ENCODE measurements at regions not wholly inside any gene's neighbourhood (a gene's known extent, or its start where the extent isn't known, plus 50 kb on each side); places are given as distances from the start of the nearest gene placed in this dataset.

DNA sequence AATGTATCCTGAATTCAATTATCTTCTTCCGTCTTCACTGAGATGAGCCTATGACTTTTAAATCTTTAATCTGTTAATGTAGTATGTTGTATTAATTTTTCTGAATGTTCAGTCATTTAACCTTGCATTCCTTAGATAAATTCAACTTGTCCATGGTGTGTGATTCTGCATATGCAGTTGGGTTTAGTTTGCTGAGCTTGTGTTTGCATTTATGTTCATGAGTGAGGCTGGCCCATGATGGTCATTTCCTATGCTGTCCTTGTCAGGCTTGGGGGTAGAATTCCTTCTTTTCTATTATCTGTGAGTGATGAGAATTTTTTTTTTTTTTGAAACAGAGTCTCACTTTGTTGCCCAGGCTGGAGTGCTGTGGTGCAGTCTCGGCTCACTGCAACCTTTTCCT is 131.8 kb upstream of the COL5A1 start:
- Histone ChIP-seq H4K8ac (ENCODE audit: extremely low read depth, insufficient read depth, low read length) (no peak overlapping the region), H4K91ac (replicated peaks; ENCODE audit: insufficient read length, low read length) (no peak overlapping the region), H3K9ac (replicated peaks in 1 of 4; ENCODE audit: extremely low read depth in 1 of 4, low read depth in 3 of 4, low read length in 3 of 4) (no peak overlapping the region), H3K9me3 (ENCODE audit: insufficient read depth in 2 of 2, low read depth in 1 of 2, low read length in 1 of 2) (peaks cover 0 to 4% of the 10 kb centered on the region in 2 experiments; a peak in 1 of 4 replicates), H2AK5ac (ENCODE audit: low read depth, low read length) (no peak overlapping the region), H4K5ac (ENCODE audit: insufficient read length, low read depth, low read length) (no peak overlapping the region), H2BK5ac (ENCODE audit: low read depth, low read length) (no peak overlapping the region), H3K27ac (ENCODE audit: low read depth, low read length) (no peak overlapping the region), H3K4me1 (replicated peaks in 1 of 4; ENCODE audit: control insufficient read depth in 3 of 4, insufficient read depth in 4 of 4, low read length in 3 of 4) (no peaks in the 10 kb centered on the region), H3K79me1 (ENCODE audit: low read depth, low read length) (no peaks in the 10 kb centered on the region), H3K14ac (ENCODE audit: insufficient read length) (no peak overlapping the region), H2BK15ac (ENCODE audit: low read length) (no peak overlapping the region), H3K23ac (ENCODE audit: insufficient read length) (no peak overlapping the region), H2BK12ac (ENCODE audit: low read depth, low read length) (no peak overlapping the region), H2BK120ac (replicated peaks; ENCODE audit: low read depth, low read length) (no peak overlapping the region), H3K56ac (replicated peaks; ENCODE audit: insufficient read length, low read depth, low read length) (no peak overlapping the region), H3K4ac (replicated peaks; ENCODE audit: insufficient read length, low read depth, low read length) (no peak overlapping the region), H3K18ac (ENCODE audit: extremely low read depth, low read length) (no peak overlapping the region), H3K23me2 (ENCODE audit: low read depth, low read length) (no peaks in the 10 kb centered on the region), H2AFZ (ENCODE audit: low read length) (no peak overlapping the region), H4K20me1 (replicated peaks in 1 of 2; ENCODE audit: control insufficient read depth in 1 of 2, insufficient read depth in 2 of 2, low read length in 2 of 2) (no peaks in the 10 kb centered on the region), H3K4me3 (ENCODE audit: extremely low read depth in 1 of 4, insufficient read depth in 2 of 4, low read depth in 3 of 4, low read length in 4 of 4) (no peak overlapping the region), H3K4me2 (ENCODE audit: insufficient read depth in 1 of 2, low read depth in 2 of 2, low read length in 2 of 2) (no peak overlapping the region), H2BK20ac (ENCODE audit: low read length) (no peak overlapping the region), H3K36me3 (ENCODE audit: control insufficient read depth in 2 of 4, insufficient read depth in 4 of 4, low read length in 3 of 4) (no peaks in the 10 kb centered on the region), H3K79me2 (ENCODE audit: control insufficient read depth in 1 of 2, insufficient read depth in 2 of 2, low read length in 2 of 2) (no peaks in the 10 kb centered on the region), H3K27me3 (replicated peaks in 1 of 4; ENCODE audit: control insufficient read depth in 3 of 4, extremely low read depth in 1 of 4, insufficient read depth in 3 of 4, low read length in 3 of 4) (no peaks in the 10 kb centered on the region)
- ChIA-PET POLR2A (ENCODE audit: partially characterized antibody) (no interaction called here), CTCF (ENCODE audit: partially characterized antibody) (interaction anchor here (0.6 kb wide), 1 partner anchor 341 kb away, joined by 3 read pairs; no protein-coding TSS in a partner anchor)
- FAIRE-seq: no peak
- DNase-seq (ENCODE audit: low read depth in 1 of 2, low spot score in 2 of 2): no peak
- WGBS, 2 experiments (ENCODE audit: extremely low coverage in 1 of 2, insufficient coverage in 1 of 2, insufficient read length in 1 of 2, insufficient replicate concordance in 2 of 2, low coverage in 1 of 2, low lambda C conversion rate in 2 of 2, missing lambda C conversion rate in 1 of 2): 80% methylated on average over 2 of the region's 2 CpGs; no CpG with 5 or more reads in 1 of the 2 experiments
- TF ChIP-seq POLR2AphosphoS5 (IDR thresholded peaks at IDR 0.05; ENCODE audit: low read depth, low read length) (no peak), USF2 (IDR thresholded peaks at IDR 0.05; ENCODE audit: low read length) (no peak)
